Limb (tissue), 2 donors: ENCODE measurements at regions not wholly inside any gene's neighbourhood (a gene's known extent, or its start where the extent isn't known, plus 50 kb on each side); places are given as distances from the start of the nearest gene placed in this dataset.
A peak's percentile ranks its signal among the peaks of the same experiment; 100 is the strongest.

Source experiments
- DNase-seq, 2 donors: peaks; one replicate each; pipeline ENCODE4 v3.0.0-alpha.2; 2016; ENCODE audit errors: extremely low spot score in 2 of 2

GRCh38 chr2:206368484-206368883 lies 74.8 kb upstream of the ADAM23 start:
- DNase-seq = no peak

- DNase-seq = no peak
Measured at GRCh38 chr2:206368933-206369569, 74.3 kb upstream of the ADAM23 start.

GRCh38 chr2:206375956-206376355 lies 67.4 kb upstream of the ADAM23 start:
- DNase-seq = no peak

- DNase-seq = peak in 1 of 2 donors; percentile 24
Measured at GRCh38 chr2:206378835-206379234, 64.5 kb upstream of the ADAM23 start.

- peak in 1 of 2 donors; percentile 79 for DNase-seq
Measured at GRCh38 chr2:206379266-206379665, 64.1 kb upstream of the ADAM23 start.

GRCh38 chr2:206379886-206380285 lies 63.4 kb upstream of the ADAM23 start:
- DNase-seq = peak in 1 of 2 donors; percentile 7

GRCh38 chr2:206381881-206382280 lies 61.5 kb upstream of the ADAM23 start:
- no peak for DNase-seq

GRCh38 chr2:206383669-206384068 lies 59.7 kb upstream of the ADAM23 start:
- no peak for DNase-seq

GRCh38 chr2:206387808-206388207 lies 55.5 kb upstream of the ADAM23 start:
- no peak for DNase-seq

- no peak for DNase-seq
Measured at GRCh38 chr2:206388698-206389097, 54.6 kb upstream of the ADAM23 start.

GRCh38 chr2:206389164-206389563 lies 54.2 kb upstream of the ADAM23 start:
- no peak for DNase-seq

- DNase-seq = no peak
Measured at GRCh38 chr2:206390181-206390580, 53.2 kb upstream of the ADAM23 start.

GRCh38 chr2:206392118-206392517 lies 51.2 kb upstream of the ADAM23 start:
- no peak for DNase-seq
